ENCODE measurements at regions not wholly inside any gene's neighbourhood (a gene's known extent, or its start where the extent isn't known, plus 50 kb on each side); places are given as distances from the start of the nearest gene placed in this dataset.
"Not testable (repeated sequence)": the region's sequence is repeated elsewhere in the genome, so short reads cannot be mapped to it uniquely, and the experiment has no call there.

- not testable (repeated sequence) for DNase-seq
Observed at GRCh38 chr12:23285764-23286530, 661.0 kb downstream of the ETNK1 start.

- DNase-seq, result peak; percentile 91
Observed at GRCh38 chr12:23290627-23291330, 658.7 kb downstream of the SOX5 start.

GRCh38 chr12:23303220-23303619, 646.2 kb downstream of the SOX5 start:
- DNase-seq, result no peak

GRCh38 chr12:23303821-23304220, 645.6 kb downstream of the SOX5 start:
- no peak for DNase-seq

- no peak for DNase-seq
Observed at GRCh38 chr12:23333938-23334337, 615.5 kb downstream of the SOX5 start.

- DNase-seq, result no peak
Observed at GRCh38 chr12:23335593-23335992, 613.9 kb downstream of the SOX5 start.

GRCh38 chr12:23337213-23337612, 612.3 kb downstream of the SOX5 start:
- DNase-seq, result no peak

GRCh38 chr12:23340351-23340750, 609.1 kb downstream of the SOX5 start:
- peak; percentile 41 for DNase-seq

- DNase-seq, result no peak
Observed at GRCh38 chr12:23342407-23342806, 607.1 kb downstream of the SOX5 start.

- DNase-seq, result no peak
Observed at GRCh38 chr12:23349564-23349963, 599.9 kb downstream of the SOX5 start.

- DNase-seq, result no peak
Observed at GRCh38 chr12:23350808-23351207, 598.7 kb downstream of the SOX5 start.

- no peak for DNase-seq
Observed at GRCh38 chr12:23352670-23353069, 596.8 kb downstream of the SOX5 start.

GRCh38 chr12:23354800-23355199, 594.7 kb downstream of the SOX5 start:
- DNase-seq, result no peak

GRCh38 chr12:23356440-23356839, 593.0 kb downstream of the SOX5 start:
- no peak for DNase-seq

- no peak for DNase-seq
Observed at GRCh38 chr12:23356927-23357708, 592.4 kb downstream of the SOX5 start.

- no peak for DNase-seq
Observed at GRCh38 chr12:23359975-23360701, 589.3 kb downstream of the SOX5 start.

GRCh38 chr12:23361971-23362370, 587.5 kb downstream of the SOX5 start:
- no peak for DNase-seq

GRCh38 chr12:23368590-23368989, 580.9 kb downstream of the SOX5 start:
- no peak for DNase-seq

- no peak for DNase-seq
Observed at GRCh38 chr12:23375621-23376020, 573.8 kb downstream of the SOX5 start.

GRCh38 chr12:23376238-23376637, 573.2 kb downstream of the SOX5 start:
- no peak for DNase-seq

- no peak for DNase-seq
Observed at GRCh38 chr12:23380419-23381100, 568.9 kb downstream of the SOX5 start.

- DNase-seq, result not testable (repeated sequence)
Observed at GRCh38 chr12:23388898-23389297, 560.6 kb downstream of the SOX5 start.

Data from NCI-H146 (cell line).